BLaER1 (cell line): ENCODE measurements at regions not wholly inside any gene's neighbourhood (a gene's known extent, or its start where the extent isn't known, plus 50 kb on each side); places are given as distances from the start of the nearest gene placed in this dataset.

ENCODE experiments used
- H3K27ac ChIP-seq: shearing (Covaris generic); formaldehyde crosslinking; 2 replicates; pipeline ENCODE4 v1.8.1; 2022
- H3K27me3 ChIP-seq: shearing (Covaris generic); formaldehyde crosslinking; 2 replicates; pipeline ENCODE4 v1.8.1; 2022
- H3K36me3 ChIP-seq: shearing (Covaris generic); formaldehyde crosslinking; 2 replicates; pipeline ENCODE4 v1.8.1; 2022
- H3K4me1 ChIP-seq: shearing (Covaris generic); formaldehyde crosslinking; 2 replicates; pipeline ENCODE4 v1.8.1; 2022
- H3K4me2 ChIP-seq: shearing (Covaris generic); formaldehyde crosslinking; 2 replicates; pipeline ENCODE4 v1.8.1; 2022
- H3K4me3 ChIP-seq: shearing (Covaris generic); formaldehyde crosslinking; 2 replicates; pipeline ENCODE4 v1.8.1; 2022
- H3K9ac ChIP-seq: shearing (Covaris generic); formaldehyde crosslinking; 2 replicates; pipeline ENCODE4 v1.8.1; 2022
- H3K9me3 ChIP-seq: shearing (Covaris generic); formaldehyde crosslinking; 2 replicates; pipeline ENCODE4 v1.8.1; 2022
- H4K20me1 ChIP-seq: shearing (Covaris generic); formaldehyde crosslinking; 2 replicates; pipeline ENCODE4 v1.8.1; 2022
- Cebpa-rat ChIP-seq: shearing (Covaris generic); IDR thresholded peaks from 2 replicates; pipeline ENCODE4 v1.8.1; 2022

DNA sequence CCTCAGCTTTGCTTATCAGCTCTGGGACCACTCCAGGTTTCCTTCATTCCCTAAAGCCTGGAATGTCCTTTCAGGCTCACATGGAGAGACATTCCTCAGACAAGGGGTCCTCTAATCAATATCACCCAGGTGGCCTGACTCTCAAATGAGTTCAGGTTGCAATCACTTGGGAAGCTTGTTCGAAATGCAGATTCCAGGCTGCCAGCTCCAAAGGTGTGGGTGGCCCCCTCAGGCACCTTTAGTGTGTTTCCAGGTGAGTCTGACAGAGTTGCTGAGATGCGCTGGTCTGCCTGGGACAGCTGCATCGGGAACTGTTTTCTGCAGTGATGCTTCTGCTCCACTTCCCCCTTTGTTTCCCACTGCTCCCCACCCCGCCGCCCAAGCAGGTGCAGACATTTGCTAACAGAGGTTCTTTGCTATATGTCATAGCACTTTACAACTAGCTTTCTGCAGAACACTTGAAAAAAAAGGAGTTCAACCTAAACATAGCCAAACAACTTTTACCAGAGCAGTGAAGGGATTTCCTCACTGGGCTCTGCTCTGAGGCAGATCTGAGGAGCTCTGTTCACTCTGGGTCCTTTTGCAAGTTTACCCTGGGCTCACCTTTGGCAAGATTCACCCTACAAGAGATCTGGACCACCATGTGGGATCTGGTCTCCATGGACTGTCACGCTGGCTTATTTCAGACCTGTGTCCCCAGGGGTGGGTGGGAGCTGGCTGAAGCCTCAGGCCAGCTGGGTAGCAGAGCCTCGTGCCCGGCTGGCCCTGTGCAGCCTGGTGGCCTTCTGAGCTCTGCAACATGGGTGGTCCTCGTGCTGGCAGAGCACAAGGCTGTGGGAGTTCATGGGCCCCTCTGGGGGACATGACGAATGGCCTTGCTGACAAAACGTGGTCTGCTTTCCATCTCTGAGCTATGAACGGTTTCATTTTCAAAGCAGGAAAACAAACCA is 539.6 kb downstream of the CCDC171 start:
- peaks cover 12% of the 10 kb centered on the region for H3K9me3 ChIP-seq
- no peaks in the 10 kb centered on the region for H3K27me3 ChIP-seq
- TF ChIP-seq Cebpa-rat, result no peak
- H3K4me3 ChIP-seq, result no peak overlapping the region
- H4K20me1 ChIP-seq, result no peaks in the 10 kb centered on the region
- peaks cover 11% of the 10 kb centered on the region for H3K4me1 ChIP-seq
- H3K36me3 ChIP-seq, result no peaks in the 10 kb centered on the region
- H3K4me2 ChIP-seq, result peak overlapping the region; percentile 43
- no peak overlapping the region for H3K27ac ChIP-seq
- H3K9ac ChIP-seq, result no peak overlapping the region

DNA sequence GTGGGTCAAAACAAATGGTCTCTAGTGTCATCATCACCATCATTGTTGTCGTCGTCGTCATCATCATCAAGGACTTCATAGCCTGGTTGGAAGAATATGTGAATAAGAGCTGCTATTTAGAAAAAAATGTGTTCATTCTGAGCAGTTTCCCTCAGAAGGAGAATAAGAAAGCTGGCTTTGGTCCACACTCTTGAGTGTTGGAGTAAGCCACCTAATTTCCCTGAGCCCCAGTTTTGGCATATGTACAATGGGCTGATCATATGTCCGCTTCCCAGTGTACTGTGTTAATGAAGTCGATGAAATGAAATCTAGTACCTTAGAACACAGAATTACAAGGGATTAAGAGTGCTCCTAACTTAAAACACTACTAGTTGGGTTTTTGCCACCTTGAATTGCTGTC is 545.5 kb downstream of the CCDC171 start:
- H3K9ac ChIP-seq, result no peak overlapping the region
- no peaks in the 10 kb centered on the region for H3K27me3 ChIP-seq
- H3K27ac ChIP-seq, result no peak overlapping the region
- no peak overlapping the region for H3K4me2 ChIP-seq
- no peaks in the 10 kb centered on the region for H3K36me3 ChIP-seq
- TF ChIP-seq Cebpa-rat, result no peak
- H4K20me1 ChIP-seq, result no peaks in the 10 kb centered on the region
- peaks cover 12% of the 10 kb centered on the region for H3K9me3 ChIP-seq
- no peaks in the 10 kb centered on the region for H3K4me1 ChIP-seq
- no peak overlapping the region for H3K4me3 ChIP-seq

DNA sequence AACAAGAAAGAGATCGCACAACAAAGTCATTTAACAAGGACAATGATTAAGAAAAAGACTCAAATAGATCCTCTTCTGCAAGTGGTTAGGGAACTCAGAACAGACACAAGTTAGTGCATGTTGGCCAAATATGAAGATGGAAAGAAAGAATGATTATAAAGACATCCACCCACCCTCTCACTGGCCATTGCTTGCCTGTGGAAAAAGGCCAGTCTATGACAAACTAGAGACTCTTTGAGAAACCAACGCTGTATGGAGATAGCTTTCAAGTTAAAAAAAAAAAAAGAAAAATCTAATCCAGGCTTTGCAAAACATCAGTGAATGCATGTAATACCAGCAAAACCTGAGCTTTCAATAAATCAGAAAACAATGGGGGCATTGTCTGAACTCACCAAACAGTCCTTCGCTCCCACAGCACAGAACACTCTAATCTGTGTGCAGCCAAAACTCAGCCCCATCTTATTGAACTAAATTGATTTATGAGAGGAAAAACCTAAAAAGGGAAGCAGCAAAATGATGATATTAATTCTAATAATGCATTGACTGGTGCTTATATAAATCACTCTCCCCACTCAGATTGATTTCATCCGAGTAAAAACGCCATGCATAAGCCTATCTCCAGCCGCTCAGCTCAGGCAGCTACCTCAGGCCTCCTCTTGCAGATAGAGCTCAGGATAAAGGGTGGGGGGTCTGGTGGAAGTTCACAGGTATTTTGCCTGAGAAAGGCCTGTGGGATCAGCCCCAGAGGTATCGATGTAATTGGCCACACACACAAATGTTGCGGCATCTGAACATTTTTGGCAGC is 547.1 kb downstream of the CCDC171 start:
- Histone ChIP-seq H3K9me3 (peaks cover 7% of the 10 kb centered on the region), H4K20me1 (no peaks in the 10 kb centered on the region), H3K4me3 (no peak overlapping the region), H3K27ac (no peak overlapping the region), H3K4me1 (no peaks in the 10 kb centered on the region), H3K27me3 (no peaks in the 10 kb centered on the region), H3K9ac (no peak overlapping the region), H3K36me3 (no peaks in the 10 kb centered on the region), H3K4me2 (no peak overlapping the region)
- TF ChIP-seq Cebpa-rat, result no peak

DNA sequence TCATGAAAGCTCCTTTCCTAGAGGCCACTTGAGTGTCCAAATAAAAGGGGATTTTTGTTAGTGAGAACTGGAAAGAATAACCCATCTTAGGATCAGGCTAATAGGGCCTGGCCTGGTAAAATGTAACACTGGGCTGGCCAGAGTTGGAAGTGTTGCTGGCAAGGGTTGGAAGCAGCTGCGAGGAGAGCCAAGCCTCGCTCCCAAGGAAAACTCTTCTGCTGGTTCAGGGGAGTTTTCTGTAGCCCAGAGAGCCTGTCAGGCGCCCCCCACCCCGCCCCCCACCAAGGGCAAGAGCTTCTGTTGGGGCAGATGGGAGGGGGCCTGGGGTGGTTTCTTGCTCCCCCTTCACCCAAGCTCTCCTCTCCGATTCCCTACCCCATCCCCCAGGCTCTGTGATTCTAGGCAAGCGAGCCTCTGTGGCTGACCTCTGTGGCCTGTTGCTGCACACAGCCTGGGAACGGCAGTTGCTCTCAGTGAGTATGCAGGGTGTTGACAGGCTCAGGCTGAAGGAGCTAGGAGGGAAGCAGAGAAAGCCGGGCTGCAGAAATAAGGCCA is 547.8 kb downstream of the CCDC171 start:
- Histone ChIP-seq H4K20me1 (no peaks in the 10 kb centered on the region), H3K36me3 (no peaks in the 10 kb centered on the region), H3K27me3 (no peaks in the 10 kb centered on the region), H3K9me3 (0 out of 2 replicates have a peak, but pooled peaks cover 3% of the 10 kb centered on the region), H3K4me2 (no peak overlapping the region), H3K27ac (no peak overlapping the region), H3K4me3 (no peak overlapping the region), H3K4me1 (no peaks in the 10 kb centered on the region), H3K9ac (no peak overlapping the region)
- no peak for TF ChIP-seq Cebpa-rat

DNA sequence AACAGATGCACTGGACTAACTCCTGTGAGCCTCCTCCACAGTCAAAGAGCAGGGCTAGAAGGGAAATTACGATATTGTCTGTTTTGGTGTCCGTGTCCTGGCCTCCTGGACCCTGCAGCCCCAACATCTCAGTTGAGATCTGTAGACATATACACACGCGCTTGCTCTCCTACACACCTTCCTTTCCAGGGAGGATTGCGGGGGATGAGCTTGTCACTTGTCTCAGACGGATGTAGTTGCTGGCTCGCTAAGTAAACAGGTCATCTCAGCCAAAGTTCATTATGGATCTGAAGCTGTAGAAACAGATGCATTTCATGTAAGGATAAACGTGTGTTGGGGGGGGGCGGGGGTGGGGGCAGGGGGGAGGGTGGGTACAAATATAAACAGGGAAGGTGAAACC is 549.3 kb downstream of the CCDC171 start:
- TF ChIP-seq Cebpa-rat, result no peak
- H3K9ac ChIP-seq, result no peak overlapping the region
- H3K36me3 ChIP-seq, result no peaks in the 10 kb centered on the region
- H4K20me1 ChIP-seq, result no peaks in the 10 kb centered on the region
- H3K27me3 ChIP-seq, result no peaks in the 10 kb centered on the region
- 0 out of 2 replicates have a peak, but pooled peaks cover 3% of the 10 kb centered on the region for H3K9me3 ChIP-seq
- no peak overlapping the region for H3K27ac ChIP-seq
- no peak overlapping the region for H3K4me3 ChIP-seq
- no peak overlapping the region for H3K4me2 ChIP-seq
- H3K4me1 ChIP-seq, result no peaks in the 10 kb centered on the region

DNA sequence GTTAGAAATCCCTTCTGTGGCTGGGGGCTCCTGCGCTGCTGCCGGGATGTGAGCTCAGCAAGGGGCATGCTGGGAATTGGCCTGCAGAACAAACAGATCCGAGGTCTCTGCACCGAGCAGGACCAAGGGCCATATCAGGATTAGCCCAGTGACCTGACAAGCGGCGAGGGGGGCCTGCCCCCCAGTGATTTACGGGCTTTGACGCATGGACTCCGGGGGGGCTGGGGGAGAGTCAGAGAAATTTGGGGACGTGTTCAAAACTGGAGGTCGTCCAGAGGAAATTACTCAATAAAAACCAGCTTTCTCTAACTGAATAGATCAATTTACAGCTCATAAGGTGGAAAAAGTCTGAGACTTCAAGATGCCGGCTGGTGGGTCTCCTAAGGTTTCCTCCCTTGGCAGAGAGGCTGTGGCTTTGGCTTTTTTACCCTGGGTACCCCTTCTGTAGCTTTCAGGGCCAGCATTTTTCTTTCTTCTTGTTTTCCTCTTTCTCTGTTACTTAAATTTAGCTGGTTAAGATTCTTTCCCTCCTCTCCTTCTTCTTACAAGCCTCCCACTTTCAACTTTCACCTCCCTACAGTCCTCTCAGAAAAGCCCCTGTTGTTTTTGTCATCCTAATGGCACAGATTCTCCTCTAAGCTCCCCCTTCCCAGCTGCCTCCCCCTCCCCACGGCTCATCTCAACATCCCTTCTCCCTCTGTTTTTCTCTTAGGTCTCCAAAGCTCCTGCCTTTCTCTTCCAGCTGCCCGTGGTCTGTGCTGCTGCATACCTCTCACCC is 551.0 kb downstream of the CCDC171 start:
- Histone ChIP-seq H3K27me3 (no peaks in the 10 kb centered on the region), H4K20me1 (no peaks in the 10 kb centered on the region), H3K36me3 (no peaks in the 10 kb centered on the region), H3K9me3 (0 out of 2 replicates have a peak, but pooled peaks cover 3% of the 10 kb centered on the region), H3K4me1 (no peaks in the 10 kb centered on the region), H3K27ac (no peak overlapping the region), H3K4me3 (no peak overlapping the region), H3K9ac (no peak overlapping the region), H3K4me2 (no peak overlapping the region)
- TF ChIP-seq Cebpa-rat, result no peak

DNA sequence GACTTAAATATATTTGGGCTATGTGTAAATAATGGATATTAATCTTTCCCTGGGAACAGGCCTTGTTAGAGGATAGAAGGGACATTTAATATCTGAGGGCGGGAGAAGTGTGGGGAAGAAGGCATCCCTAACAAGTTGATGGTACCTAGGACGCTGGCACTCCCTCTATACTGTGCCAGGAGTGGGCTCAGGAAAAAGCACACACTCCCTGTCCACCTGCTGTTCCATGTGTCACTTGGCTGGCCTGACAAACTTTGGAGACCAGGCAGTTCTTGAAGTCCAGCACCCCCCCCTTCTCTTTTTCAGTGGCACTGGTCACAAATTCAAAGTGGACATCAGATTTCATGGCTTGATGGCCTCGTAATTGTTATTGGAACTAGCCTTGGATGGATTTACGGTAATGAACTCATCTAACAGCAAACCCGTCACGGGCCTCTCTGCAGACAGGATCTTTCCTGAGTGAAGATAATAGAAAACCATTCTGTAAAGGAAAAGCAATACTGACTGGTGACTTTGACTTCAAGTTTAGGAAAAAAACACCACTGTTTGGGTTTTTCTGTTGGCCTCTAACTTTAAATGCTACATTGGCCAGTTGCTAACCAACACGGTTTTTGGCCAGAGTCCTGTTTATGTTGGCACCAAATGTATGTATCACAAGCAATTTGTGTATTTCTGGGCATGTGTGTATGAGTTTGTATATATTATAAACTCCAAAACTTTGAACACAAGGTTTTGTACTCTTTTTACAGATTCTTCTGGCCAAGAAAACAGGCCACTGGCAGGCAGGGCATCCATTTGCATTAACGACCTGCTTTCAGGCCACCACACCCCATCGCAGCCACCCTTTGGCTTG is 552.6 kb downstream of the CCDC171 start:
- Histone ChIP-seq H4K20me1 (no peaks in the 10 kb centered on the region), H3K4me2 (no peak overlapping the region), H3K9ac (no peak overlapping the region), H3K4me3 (no peak overlapping the region), H3K27me3 (no peaks in the 10 kb centered on the region), H3K27ac (no peak overlapping the region), H3K4me1 (no peaks in the 10 kb centered on the region), H3K36me3 (no peaks in the 10 kb centered on the region), H3K9me3 (0 out of 2 replicates have a peak, but pooled peaks cover 3% of the 10 kb centered on the region)
- TF ChIP-seq Cebpa-rat, result no peak

DNA sequence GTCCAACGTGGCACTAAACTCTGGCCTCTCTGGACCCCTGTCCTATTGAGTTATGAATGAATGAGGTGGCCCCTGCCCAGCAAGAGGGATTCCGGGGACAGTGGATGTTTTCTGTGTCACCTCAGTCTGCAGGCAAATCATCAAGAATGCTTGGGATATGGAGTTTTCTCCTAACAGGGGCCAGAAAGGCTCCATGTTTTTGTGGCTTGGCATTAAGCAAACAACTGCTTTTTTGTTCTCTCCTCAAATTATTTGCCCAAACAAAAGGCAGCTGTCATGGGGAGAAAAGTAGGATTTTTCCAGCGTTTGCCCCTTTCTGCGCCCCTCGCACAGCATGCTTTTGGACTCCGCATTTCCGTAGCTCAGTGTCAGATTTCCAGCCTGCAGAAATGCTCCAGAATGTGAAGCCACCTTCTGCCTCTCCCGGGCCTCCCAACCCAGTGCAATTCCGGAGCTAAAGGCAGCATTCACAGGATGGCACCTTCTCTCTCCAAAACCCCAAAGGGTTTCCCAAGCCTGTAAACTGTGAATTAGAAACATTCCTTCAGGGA is 553.3 kb downstream of the CCDC171 start:
- no peaks in the 10 kb centered on the region for H3K27me3 ChIP-seq
- no peak for TF ChIP-seq Cebpa-rat
- H3K4me3 ChIP-seq, result no peak overlapping the region
- H3K4me1 ChIP-seq, result peaks cover under 1% of the 10 kb centered on the region; the same call in 1 of the 2 replicates
- no peak overlapping the region for H3K4me2 ChIP-seq
- no peak overlapping the region for H3K27ac ChIP-seq
- H4K20me1 ChIP-seq, result no peaks in the 10 kb centered on the region
- H3K9ac ChIP-seq, result no peak overlapping the region
- 0 out of 2 replicates have a peak, but pooled peaks cover 3% of the 10 kb centered on the region for H3K9me3 ChIP-seq
- no peaks in the 10 kb centered on the region for H3K36me3 ChIP-seq
